ENCODE measurements at regions not wholly inside any gene's neighbourhood (a gene's known extent, or its start where the extent isn't known, plus 50 kb on each side); places are given as distances from the start of the nearest gene placed in this dataset.

- TF ChIP-seq ARNTL (CRISPR knock-in tag; IDR thresholded peaks at IDR 0.05; ENCODE audit: borderline replicate concordance, low read depth): no peak
- no peak for TF ChIP-seq ESRRG (CRISPR knock-in tag; IDR thresholded peaks at IDR 0.05)
Observed at GRCh38 chr3:30473374-30474051, 132.9 kb upstream of the TGFBR2 start.

Measured in SK-N-SH treated with all-trans-retinoic acid at 6 μM for 48 hours (cell line).